ENCODE measurements at regions not wholly inside any gene's neighbourhood (a gene's known extent, or its start where the extent isn't known, plus 50 kb on each side); places are given as distances from the start of the nearest gene placed in this dataset.

GRCh38 chr2:57867730-57868129, 178.9 kb upstream of the VRK2 start:
- DNase-seq: no peak

GRCh38 chr2:57868619-57869139, 177.9 kb upstream of the VRK2 start:
- no peak for DNase-seq

DNA sequence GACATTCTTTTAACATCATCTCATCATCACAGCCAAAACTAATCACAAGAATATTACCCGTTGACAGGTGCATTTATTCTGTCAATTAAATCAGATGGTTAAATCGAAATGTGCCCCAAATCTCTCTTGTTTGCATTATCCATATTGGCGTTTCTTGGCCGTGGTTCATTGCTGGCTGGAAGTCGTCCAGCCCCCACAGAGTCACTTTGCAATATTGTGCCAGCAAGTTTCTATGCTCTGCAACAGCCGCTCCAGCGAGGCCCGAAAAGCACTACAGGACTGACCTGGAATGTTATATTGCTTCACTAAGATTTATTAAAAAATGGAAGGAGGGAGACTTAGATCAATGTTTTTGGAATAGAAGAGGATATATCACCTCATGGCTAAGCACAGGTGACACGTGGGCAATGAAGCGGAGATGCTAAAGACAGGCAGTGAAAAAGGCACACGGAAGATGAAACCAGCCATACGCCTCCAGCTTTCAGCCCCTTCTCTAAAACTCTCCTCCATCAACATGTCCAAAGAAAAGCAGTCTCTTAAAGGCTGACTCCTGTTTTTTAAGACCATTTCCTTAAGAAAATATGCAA, 176.8 kb upstream of the VRK2 start:
- DNase-seq: no peak

- no peak for DNase-seq
Observed at GRCh38 chr2:57876313-57876712, 170.3 kb upstream of the VRK2 start.

- DNase-seq: peak; percentile 74
Observed at GRCh38 chr2:57877811-57878170, 168.8 kb upstream of the VRK2 start.

- DNase-seq: peak; percentile 56
Observed at GRCh38 chr2:57878171-57878865, 168.3 kb upstream of the VRK2 start.

DNA sequence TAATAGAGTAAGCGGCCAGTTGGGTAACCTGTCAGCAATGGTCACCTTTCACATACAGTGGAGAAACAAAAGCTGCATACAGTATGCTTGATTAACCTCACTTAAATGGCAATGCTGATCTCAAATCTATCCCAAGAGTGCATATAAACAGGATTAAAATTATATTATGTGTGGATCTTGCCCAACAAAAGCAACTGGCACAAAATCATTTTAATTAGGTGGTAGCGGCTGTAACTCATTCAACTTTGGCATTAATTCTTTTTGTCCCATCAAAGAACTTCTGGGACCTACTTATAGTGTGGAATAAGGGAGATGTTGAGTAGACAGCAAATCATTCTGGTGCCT, 167.8 kb upstream of the VRK2 start:
- DNase-seq: no peak

- DNase-seq: no peak
Observed at GRCh38 chr2:57880446-57880845, 166.2 kb upstream of the VRK2 start.

- peak; percentile 65 for DNase-seq
Observed at GRCh38 chr2:57880967-57881366, 165.6 kb upstream of the VRK2 start.

DNA sequence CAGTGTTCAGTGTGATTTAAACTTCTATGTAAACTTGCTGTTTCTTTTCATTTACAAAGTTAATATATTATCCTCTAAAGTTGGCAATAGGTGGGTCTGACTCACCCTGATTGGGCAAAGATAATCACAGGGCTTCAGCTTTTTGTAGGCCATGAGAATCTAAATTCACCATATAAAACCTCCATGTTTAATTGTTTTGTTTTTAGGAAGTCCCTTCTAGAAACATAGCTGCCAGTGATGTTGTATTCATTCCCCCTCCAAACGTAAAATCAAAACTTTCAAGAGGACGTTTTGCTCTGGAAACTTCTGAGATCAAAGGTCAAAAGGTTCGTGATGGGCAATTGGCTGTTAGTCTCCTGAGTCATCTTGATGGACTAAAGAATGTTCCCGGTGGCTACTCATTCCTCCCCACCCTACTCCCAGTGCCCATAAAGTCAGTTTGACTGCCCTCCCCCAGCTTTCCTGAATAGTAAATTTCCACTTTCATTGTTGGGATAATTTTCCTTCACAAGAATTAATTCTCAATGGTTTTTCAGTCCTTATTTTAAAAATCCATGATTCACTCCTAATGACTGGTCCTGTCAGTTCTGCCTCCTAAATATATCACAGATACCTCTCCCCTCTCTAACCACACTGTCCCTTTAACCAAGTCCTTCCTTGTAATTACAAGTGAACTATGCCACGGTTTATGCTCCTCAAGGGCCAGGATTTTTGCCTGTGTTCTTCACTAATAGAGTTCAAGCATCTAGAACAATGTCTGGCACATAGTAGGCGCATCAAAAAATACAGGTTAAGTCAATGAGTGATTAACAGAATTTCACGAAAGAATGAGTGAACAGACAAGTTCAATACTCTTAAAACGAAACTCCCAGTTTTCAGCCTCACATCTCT, 164.4 kb upstream of the VRK2 start:
- DNase-seq: peak; percentile 52

DNA sequence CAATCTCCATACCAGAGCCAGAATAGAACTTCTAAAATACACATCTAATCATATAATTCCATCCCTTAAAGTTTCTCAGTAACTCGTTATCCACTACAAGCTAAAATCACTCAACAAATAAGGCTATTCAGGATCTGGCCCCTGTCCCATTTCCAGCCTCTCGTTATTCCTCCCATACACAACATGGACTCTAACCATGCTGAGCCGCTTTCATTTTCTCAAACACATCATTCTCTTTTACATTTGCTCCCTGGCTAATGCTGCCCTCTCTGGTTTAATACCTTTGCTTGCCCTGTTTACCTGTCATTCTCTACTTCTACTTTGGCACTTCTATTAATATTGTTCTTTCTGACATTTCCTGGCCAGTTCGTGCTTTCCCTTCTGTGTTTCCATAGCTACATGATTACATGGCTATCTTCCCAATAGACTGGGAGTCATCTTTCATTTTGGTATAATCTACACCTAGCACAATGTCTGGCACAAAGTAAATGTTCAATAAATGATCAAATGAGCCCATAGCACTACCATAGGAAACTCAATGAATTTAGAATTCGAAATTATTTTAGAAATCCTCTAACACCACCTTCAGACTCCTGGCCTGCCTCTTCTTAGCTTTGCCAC, 163.6 kb upstream of the VRK2 start:
- DNase-seq: peak; percentile 88

DNA sequence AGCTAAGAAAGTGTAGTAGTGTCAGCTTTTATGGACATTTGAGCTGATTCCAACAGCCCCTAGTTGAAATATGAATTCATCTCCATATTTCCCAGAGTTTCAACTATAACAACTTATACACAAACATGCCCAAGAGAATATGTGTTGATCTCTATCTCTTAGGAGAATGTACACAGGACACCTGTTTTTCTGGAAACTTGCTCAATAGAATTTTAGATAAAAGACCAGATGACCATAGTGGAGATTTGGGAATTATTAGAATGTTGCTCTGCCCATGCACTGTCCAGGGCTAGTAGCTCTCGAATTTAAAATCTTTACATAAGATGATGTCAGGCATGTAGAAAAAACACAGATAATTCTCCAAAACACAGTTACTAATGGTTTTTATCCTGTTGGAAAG, 162.3 kb upstream of the VRK2 start:
- no peak for DNase-seq

DNA sequence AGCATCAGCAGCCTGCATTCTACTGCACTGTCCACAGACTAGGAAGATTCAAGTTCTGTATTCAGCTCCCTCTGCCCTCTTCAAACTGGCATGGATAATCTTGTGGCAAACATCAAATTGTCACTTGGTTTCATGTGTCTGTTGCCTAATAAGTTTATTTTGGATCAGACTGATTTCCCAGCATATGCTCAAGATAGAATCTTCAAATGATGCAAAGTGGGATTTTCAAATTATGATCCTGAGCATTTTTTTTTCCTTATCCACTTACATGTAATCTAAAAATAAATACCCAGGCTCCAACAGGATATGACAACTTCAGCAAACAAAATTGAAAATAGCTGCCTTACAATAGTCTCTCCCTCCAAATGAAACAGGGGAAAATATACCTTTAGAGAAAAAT, 160.9 kb upstream of the VRK2 start:
- DNase-seq: no peak

DNA sequence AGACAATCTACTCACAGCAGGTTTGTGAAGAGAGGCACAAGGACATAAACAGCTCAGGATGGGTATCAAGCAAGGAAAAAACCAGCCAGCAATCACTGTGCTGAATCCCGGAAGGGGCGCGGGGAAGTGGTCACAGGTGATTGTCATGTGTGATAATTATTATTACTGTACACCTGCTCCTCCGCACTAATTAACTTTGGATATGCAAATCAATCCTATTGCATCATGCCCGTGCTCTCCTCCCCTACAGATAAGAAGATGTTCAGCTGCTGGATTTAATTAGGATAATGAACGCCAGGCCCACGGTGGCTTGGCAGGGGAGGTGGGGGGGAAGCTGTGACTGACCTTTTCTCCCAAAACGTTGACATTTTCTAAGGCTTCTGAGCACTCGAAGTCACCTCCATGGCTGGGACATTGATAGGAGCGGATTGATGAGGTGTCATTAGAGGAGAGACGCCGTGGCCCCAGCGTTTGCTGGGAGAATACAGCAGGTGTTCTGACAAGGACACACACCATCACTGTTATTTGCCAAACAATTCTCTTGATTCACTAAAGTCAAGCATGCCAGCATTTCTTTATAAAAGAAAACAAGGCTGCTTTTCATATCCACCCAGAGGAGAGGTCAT, 160.3 kb upstream of the VRK2 start:
- DNase-seq: peak; percentile 80

GRCh38 chr2:57888463-57888862, 158.1 kb upstream of the VRK2 start:
- no peak for DNase-seq

GRCh38 chr2:57890464-57890863, 156.1 kb upstream of the VRK2 start:
- no peak for DNase-seq

- no peak for DNase-seq
Observed at GRCh38 chr2:57891086-57891712, 155.4 kb upstream of the VRK2 start.

- no peak for DNase-seq
Observed at GRCh38 chr2:57892920-57893319, 153.7 kb upstream of the VRK2 start.

DNA sequence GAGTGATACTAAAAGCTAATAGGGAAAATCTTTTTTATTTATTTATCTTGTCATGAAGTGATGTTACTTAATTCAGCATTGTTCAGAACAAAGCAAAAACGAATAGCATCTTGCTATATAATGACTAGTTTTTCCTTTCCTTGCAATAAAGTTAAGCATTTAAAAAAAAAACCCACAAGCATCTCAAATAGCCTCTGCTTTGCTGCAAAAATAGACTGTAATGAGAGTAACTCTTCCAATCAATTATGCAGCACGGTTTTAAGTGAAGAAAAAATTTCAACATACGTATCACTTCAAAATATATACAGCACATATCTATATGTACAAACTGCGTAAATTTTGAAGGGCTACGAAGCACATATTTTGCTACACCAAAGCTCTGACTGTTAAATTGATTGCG, 153.3 kb upstream of the VRK2 start:
- DNase-seq: no peak

DNA sequence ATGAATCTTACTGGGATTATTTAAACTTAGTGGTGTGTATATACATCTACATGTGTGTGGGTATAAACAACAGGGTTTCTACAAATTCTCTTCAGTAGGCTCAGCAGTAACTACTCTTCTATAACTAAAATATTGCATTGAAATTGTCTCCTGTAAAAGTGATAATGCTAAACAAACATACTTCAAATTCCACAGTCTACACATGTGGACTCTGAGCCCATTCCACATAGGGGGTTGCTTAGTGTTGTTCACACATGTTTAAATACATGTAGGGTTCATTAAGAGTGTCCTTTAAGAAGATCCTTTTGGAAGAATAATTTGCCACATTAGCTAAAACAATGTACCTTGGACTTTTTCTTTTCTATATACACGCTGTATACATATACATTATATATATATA, 152.8 kb upstream of the VRK2 start:
- DNase-seq: no peak

DNA sequence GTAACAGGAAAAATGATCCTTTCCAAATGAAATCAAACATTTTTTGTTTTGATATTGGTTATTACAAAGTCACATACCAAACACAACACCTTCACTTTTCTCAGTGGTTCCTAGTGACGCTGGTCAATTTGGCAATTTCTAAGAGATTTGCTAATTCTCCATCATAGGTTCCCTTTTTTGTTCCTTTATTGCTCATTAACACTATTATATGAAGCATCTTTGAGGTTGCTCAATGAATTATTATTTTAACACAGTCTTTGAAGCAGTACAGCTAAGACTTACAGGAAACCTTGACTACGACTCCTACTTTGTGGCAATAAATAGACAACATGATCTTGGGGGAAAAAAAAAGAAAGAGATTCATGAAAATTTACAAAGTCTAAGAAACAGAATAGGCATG, 152.2 kb upstream of the VRK2 start:
- no peak for DNase-seq

GRCh38 chr2:57897920-57898319, 148.7 kb upstream of the VRK2 start:
- DNase-seq: no peak

GRCh38 chr2:57899898-57900297, 146.7 kb upstream of the VRK2 start:
- DNase-seq: no peak
